Natural killer cell (primary cell): ENCODE measurements at regions not wholly inside any gene's neighbourhood (a gene's known extent, or its start where the extent isn't known, plus 50 kb on each side); places are given as distances from the start of the nearest gene placed in this dataset.

ENCODE experiments used
- ATAC-seq, 3 donors: fragments of 150-1000 bp in 2 of 3; fragments of 200-7000 bp in 1 of 3; cut with Tn5 transposase; 1 replicate in 1 of 3; 2 replicates in 2 of 3; pipeline ENCODE4 v1.10.0; 2021; ENCODE audit warnings: mild to moderate bottlenecking in 2 of 3, moderate library complexity in 2 of 3
- DNase-seq, 2 donors: peaks; one replicate each; pipeline versions ENCODE4 v3.0.0 to v3.0.0-alpha.2; 2013 to 2021; ENCODE audit warnings: mixed read lengths in 1 of 2
- H3K27ac ChIP-seq: one replicate; pipeline ENCODE4 v1.5.1; 2013; ENCODE audit warnings: mild to moderate bottlenecking, low read length
- H3K27me3 ChIP-seq: one replicate; pipeline ENCODE4 v1.6.1; 2013; ENCODE audit warnings: low read length; ENCODE audit not compliant: control insufficient read depth, insufficient read depth
- H3K36me3 ChIP-seq: one replicate; pipeline ENCODE4 v1.6.1; 2013; ENCODE audit warnings: low read length; ENCODE audit not compliant: control insufficient read depth, insufficient read depth
- H3K4me1 ChIP-seq: one replicate; pipeline ENCODE4 v1.6.1; 2013; ENCODE audit warnings: low read length; ENCODE audit not compliant: control insufficient read depth, insufficient read depth
- H3K4me3 ChIP-seq: one replicate; pipeline ENCODE4 v1.5.1; 2013; ENCODE audit warnings: low read length
- H3K9me3 ChIP-seq: one replicate; pipeline ENCODE4 v1.6.1; 2013; ENCODE audit warnings: low read length; ENCODE audit not compliant: control insufficient read depth, insufficient read depth
- H3K27ac Mint-ChIP-seq, 2 donors: one replicate each; pipeline ENCODE4 v1.8.0; 2022; ENCODE audit warnings: mild to moderate bottlenecking in 2 of 2, mixed read lengths in 2 of 2, moderate library complexity in 1 of 2
- H3K27me3 Mint-ChIP-seq, 2 donors: one replicate each; pipeline ENCODE4 v1.8.0; 2022; ENCODE audit warnings: low read depth in 2 of 2, mixed read lengths in 2 of 2
- H3K36me3 Mint-ChIP-seq: one replicate; pipeline ENCODE4 v1.8.0; 2022; ENCODE audit warnings: mixed read lengths
- H3K4me1 Mint-ChIP-seq, 2 donors: one replicate each; pipeline ENCODE4 v1.8.0; 2022; ENCODE audit warnings: mixed read lengths in 2 of 2
- H3K4me3 Mint-ChIP-seq: one replicate; pipeline ENCODE4 v1.8.0; 2022; ENCODE audit warnings: mild to moderate bottlenecking, moderate library complexity, mixed read lengths
- H3K9me3 Mint-ChIP-seq, 2 donors: one replicate each; pipeline ENCODE4 v1.8.0; 2022; ENCODE audit warnings: mixed read lengths in 2 of 2
- WGBS: methylation state at CpG from one replicate; pipeline ENCODE4 v1.1.7; 2013; ENCODE audit warnings: missing lambda C conversion rate; ENCODE audit not compliant: insufficient coverage; 5-methylcytosine and 5-hydroxymethylcytosine counted together
- intact Hi-C: fragments of 100-400 bp; cut with micrococcal nuclease; formaldehyde crosslinking; loops from one replicate; pipeline ENCODE4 v1.14.2; 2022
- TF ChIP-seq, protein P1 (sequence below): fragments of 200-600 bp; IDR thresholded peaks from one replicate; pipeline ENCODE4 v1.8.0; 2022; ENCODE audit warnings: antibody characterized with exemption

DNA sequence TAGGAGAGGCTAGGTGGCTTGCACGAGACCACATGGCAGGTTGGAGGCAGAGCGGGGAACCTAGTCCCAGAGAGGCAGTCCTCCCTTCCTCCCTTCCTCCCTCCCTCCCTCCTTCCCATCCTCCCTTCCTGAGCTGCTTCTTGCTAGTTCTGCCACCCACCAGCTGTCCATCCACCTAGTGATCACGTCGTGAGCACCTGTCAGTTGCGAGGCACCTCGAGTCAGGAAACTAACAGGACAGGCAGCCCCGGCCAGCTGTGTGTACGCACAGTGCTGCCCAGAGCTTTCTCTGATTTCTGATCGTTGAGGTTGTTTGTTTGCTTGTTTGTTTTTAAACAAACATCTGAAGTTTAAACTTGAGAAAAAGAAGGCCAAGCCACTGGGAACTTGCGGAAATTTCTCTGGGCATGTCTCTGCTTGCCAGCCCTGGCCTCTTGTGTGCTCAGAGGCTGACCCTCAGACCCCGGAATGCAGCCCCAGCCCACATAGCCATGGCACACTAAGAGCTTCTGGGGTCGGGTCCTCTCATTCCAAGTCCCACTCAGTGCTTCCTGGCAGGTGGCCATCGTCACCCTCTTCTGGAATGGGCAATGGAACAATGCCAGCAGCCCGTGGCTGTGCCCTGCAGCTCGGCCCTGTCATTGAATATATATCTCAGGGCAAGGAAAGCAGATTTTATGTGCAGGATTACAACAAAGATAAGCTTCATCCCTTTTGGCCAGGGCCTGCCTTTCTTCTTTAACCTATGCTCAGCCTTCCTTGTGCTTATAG is 174.0 kb downstream of the KATNIP start:
- Mint-ChIP-seq H3K27ac (peak overlapping the region; percentile 14 to 74), H3K36me3 (no peaks in the 10 kb centered on the region)
- no peak for ATAC-seq

DNA sequence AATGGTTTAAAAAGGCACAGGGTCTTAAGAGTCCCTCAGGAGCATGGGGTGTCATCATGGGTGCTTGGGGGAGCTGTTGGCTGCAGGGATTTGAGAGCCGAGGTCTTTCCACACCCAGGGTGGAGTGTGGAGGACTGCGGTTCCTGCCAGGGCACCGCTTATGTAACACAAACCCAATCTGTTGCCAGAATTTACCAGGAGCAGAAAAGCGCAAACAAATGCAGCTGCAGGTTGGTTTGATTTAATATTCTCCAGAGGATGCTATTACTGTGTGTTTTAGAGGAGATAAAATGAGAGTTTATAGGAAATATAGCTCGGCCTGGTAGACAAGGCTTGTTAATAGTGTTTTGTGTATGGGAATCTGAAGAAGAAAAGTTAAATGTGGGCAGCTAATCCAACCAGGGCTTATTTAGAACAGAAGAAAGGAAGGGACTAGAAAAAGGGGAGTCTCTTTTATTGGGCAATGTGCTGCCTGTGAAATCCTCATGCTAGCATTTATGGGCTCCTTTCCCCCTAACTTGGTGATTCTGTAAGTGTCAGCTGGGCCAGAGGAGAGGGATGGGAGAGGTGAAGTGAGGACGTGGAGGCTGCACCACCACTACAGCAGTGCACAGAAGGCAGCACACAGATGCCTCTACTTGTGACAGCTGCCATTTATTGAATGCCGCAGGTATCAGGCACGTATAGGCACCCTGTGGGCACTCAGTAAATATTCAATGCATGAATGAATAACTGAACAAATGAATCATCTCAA is 174.7 kb downstream of the KATNIP start:
- Histone ChIP-seq H3K4me3 (no peak overlapping the region), H3K4me1 (peaks cover 36% of the 10 kb centered on the region), H3K27ac (no peak overlapping the region), H3K36me3 (peaks cover 2% of the 10 kb centered on the region), H3K9me3 (no peaks in the 10 kb centered on the region), H3K27me3 (no peaks in the 10 kb centered on the region)
- H3K36me3 Mint-ChIP-seq, result no peaks in the 10 kb centered on the region
- ATAC-seq (no peak), DNase-seq (no peak)
- no peaks in the 10 kb centered on the region for H3K9me3 Mint-ChIP-seq
- WGBS, result 70% methylated on average over 8 of the region's 8 CpGs
- TF ChIP-seq, protein P1, sequence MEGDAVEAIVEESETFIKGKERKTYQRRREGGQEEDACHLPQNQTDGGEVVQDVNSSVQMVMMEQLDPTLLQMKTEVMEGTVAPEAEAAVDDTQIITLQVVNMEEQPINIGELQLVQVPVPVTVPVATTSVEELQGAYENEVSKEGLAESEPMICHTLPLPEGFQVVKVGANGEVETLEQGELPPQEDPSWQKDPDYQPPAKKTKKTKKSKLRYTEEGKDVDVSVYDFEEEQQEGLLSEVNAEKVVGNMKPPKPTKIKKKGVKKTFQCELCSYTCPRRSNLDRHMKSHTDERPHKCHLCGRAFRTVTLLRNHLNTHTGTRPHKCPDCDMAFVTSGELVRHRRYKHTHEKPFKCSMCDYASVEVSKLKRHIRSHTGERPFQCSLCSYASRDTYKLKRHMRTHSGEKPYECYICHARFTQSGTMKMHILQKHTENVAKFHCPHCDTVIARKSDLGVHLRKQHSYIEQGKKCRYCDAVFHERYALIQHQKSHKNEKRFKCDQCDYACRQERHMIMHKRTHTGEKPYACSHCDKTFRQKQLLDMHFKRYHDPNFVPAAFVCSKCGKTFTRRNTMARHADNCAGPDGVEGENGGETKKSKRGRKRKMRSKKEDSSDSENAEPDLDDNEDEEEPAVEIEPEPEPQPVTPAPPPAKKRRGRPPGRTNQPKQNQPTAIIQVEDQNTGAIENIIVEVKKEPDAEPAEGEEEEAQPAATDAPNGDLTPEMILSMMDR, result no peak
- intact Hi-C loops, result no loop called here
- H3K4me3 Mint-ChIP-seq, result peak overlapping the region; percentile 18
- H3K27ac Mint-ChIP-seq, result peak overlapping the region in 1 of 2 donors; percentile 74
- peaks cover 31 to 46% of the 10 kb centered on the region in 2 donors for H3K4me1 Mint-ChIP-seq
- H3K27me3 Mint-ChIP-seq, result no peaks in the 10 kb centered on the region

More for the DNA sequence above, 174.0 kb downstream of the KATNIP start:
- Histone ChIP-seq H3K36me3 (peaks cover 2% of the 10 kb centered on the region), H3K27me3 (no peaks in the 10 kb centered on the region), H3K9me3 (no peaks in the 10 kb centered on the region), H3K4me3 (no peak overlapping the region), H3K27ac (no peak overlapping the region), H3K4me1 (peaks cover 36% of the 10 kb centered on the region)
- H3K9me3 Mint-ChIP-seq, result no peaks in the 10 kb centered on the region
- H3K4me1 Mint-ChIP-seq, result peaks cover 24 to 39% of the 10 kb centered on the region in 2 donors
- 84% methylated on average over 14 of the region's 15 CpGs for WGBS
- peak overlapping the region; percentile 40 for H3K4me3 Mint-ChIP-seq
- TF ChIP-seq, protein P1, result no peak
- DNase-seq, result no peak
- intact Hi-C loops, result no loop called here
- H3K27me3 Mint-ChIP-seq, result no peaks in the 10 kb centered on the region

DNA sequence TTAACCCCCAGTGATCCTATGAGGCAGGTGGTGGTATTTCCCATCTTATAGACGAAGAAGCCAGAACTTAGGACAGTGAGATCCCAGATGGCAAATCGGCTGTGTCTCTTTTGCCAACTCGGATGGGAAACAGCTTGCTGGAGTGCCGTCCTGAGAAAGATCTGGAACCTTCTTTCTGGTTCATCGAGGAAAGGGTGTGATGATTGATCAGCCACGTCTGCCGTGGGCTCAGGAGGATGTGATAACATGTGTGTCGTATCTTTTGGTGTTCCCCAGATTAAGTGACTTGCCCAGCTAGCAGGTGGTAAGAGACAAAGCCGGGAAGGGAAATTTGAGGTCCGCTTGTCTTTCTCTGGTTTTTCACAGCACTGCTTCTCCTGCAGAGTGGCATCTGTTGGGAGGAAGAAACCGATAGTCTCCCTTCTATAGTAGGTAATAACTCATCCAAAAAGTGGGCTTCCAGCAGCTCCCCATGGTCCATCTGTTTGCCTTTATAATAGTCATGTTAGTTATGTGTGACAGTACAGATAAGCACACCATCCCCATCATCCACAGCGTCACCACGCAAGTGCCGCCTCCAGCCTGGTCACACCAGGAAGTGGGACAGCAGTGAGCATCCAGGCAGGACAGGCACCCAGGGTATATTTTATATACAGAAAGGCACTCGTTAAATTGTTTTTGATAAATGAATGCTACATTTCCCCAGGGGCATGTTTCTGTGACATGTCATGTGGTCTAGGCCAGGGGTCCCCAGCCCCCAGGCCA is 175.5 kb downstream of the KATNIP start:
- H3K4me3 Mint-ChIP-seq, result no peak overlapping the region
- DNase-seq (no peak), ATAC-seq (no peak)
- H3K27ac ChIP-seq, result no peak overlapping the region
- peaks cover 34 to 50% of the 10 kb centered on the region in 2 donors for H3K4me1 Mint-ChIP-seq
- intact Hi-C loops, result no loop called here
- H3K4me1 ChIP-seq, result peaks cover 36% of the 10 kb centered on the region
- 94% methylated on average over 14 of the region's 15 CpGs for WGBS
- H3K36me3 ChIP-seq, result peaks cover 2% of the 10 kb centered on the region
- no peaks in the 10 kb centered on the region for H3K36me3 Mint-ChIP-seq
- no peaks in the 10 kb centered on the region for H3K9me3 Mint-ChIP-seq
- H3K4me3 ChIP-seq, result no peak overlapping the region
- H3K27me3 Mint-ChIP-seq, result no peaks in the 10 kb centered on the region
- H3K9me3 ChIP-seq, result no peaks in the 10 kb centered on the region
- H3K27me3 ChIP-seq, result no peaks in the 10 kb centered on the region
- TF ChIP-seq, protein P1, result no peak
- H3K27ac Mint-ChIP-seq, result no peak overlapping the region
